AG20443 (cell line): ENCODE measurements at regions not wholly inside any gene's neighbourhood (a gene's known extent, or its start where the extent isn't known, plus 50 kb on each side); places are given as distances from the start of the nearest gene placed in this dataset.
"Not testable (repeated sequence)": the region's sequence is repeated elsewhere in the genome, so short reads cannot be mapped to it uniquely, and the experiment has no call there.

Source experiments
- DNase-seq: peaks from one replicate; pipeline ENCODE4 v3.0.0; 2012; ENCODE audit warnings: low spot score, mixed read lengths

GRCh38 chr5:82425591-82425990 is 147.4 kb upstream of the RPS23 start:
- no peak for DNase-seq

- DNase-seq = no peak
These were observed 146.1 kb upstream of the RPS23 start for GRCh38 chr5:82424211-82424610.

GRCh38 chr5:82422751-82423181 is 144.6 kb upstream of the RPS23 start:
- DNase-seq = peak; percentile 55

GRCh38 chr5:82422001-82422740 is 144.0 kb upstream of the RPS23 start:
- DNase-seq = no peak

GRCh38 chr5:82421119-82421518 is 143.0 kb upstream of the RPS23 start:
- DNase-seq = no peak

- DNase-seq = not testable (repeated sequence)
These were observed 142.4 kb upstream of the RPS23 start for GRCh38 chr5:82420524-82420923.

GRCh38 chr5:82419559-82420332 is 141.6 kb upstream of the RPS23 start:
- no peak for DNase-seq

- DNase-seq = no peak
These were observed 140.4 kb upstream of the RPS23 start for GRCh38 chr5:82418608-82418950.

- no peak for DNase-seq
These were observed 139.8 kb upstream of the RPS23 start for GRCh38 chr5:82417776-82418607.

- DNase-seq = no peak
These were observed 138.4 kb upstream of the RPS23 start for GRCh38 chr5:82416512-82416911.

GRCh38 chr5:82414041-82414388 is 135.9 kb upstream of the RPS23 start:
- no peak for DNase-seq

GRCh38 chr5:82413302-82414040 is 135.3 kb upstream of the RPS23 start:
- DNase-seq = peak; percentile 63

- no peak for DNase-seq
These were observed 129.9 kb upstream of the RPS23 start for GRCh38 chr5:82408033-82408432.

- DNase-seq = no peak
These were observed 128.1 kb upstream of the RPS23 start for GRCh38 chr5:82406205-82406773.

GRCh38 chr5:82405618-82406204 is 127.6 kb upstream of the RPS23 start:
- peak; percentile 80 for DNase-seq

GRCh38 chr5:82405161-82405560 is 127.0 kb upstream of the RPS23 start:
- DNase-seq = no peak

GRCh38 chr5:82404382-82404945 is 126.3 kb upstream of the RPS23 start:
- DNase-seq = no peak

GRCh38 chr5:82403724-82404123 is 125.6 kb upstream of the RPS23 start:
- no peak for DNase-seq

- DNase-seq = no peak
These were observed 124.9 kb upstream of the RPS23 start for GRCh38 chr5:82403026-82403425.

GRCh38 chr5:82399111-82399510 is 121.0 kb upstream of the RPS23 start:
- no peak for DNase-seq

- DNase-seq = no peak
These were observed 119.7 kb upstream of the RPS23 start for GRCh38 chr5:82397741-82398320.
